Calu3 (cell line): ENCODE measurements at regions not wholly inside any gene's neighbourhood (a gene's known extent, or its start where the extent isn't known, plus 50 kb on each side); places are given as distances from the start of the nearest gene placed in this dataset.

Experiments used
- BruUV-seq: library from RNA; stranded (reverse); fragments of 400-500 nt; replicated peaks from 2 replicates; lab custom pipeline; 2021; lab: Mats Ljungman, UMichigan
- CTCF ChIA-PET: fragments of 300-600 bp; sonication (Branson Sonifier 250); formaldehyde crosslinking; loops from one replicate; lab custom pipeline; 2022; ENCODE audit warnings: antibody characterized with exemption; lab: Charles Lee
- DNase-seq: peaks from one replicate; pipeline ENCODE4 v3.0.0; 2022
- H3K27ac Mint-ChIP-seq: one replicate; pipeline ENCODE4 v1.8.0; 2022; ENCODE audit warnings: mixed read lengths; ENCODE audit not compliant: unreplicated experiment
- H3K27me3 Mint-ChIP-seq: one replicate; pipeline ENCODE4 v1.8.0; 2022; ENCODE audit warnings: mixed read lengths; ENCODE audit not compliant: unreplicated experiment
- H3K36me3 Mint-ChIP-seq: one replicate; pipeline ENCODE4 v1.8.0; 2022; ENCODE audit warnings: mild to moderate bottlenecking, moderate library complexity, mixed read lengths; ENCODE audit not compliant: insufficient read depth, unreplicated experiment
- H3K4me1 Mint-ChIP-seq: one replicate; pipeline ENCODE4 v1.8.0; 2022; ENCODE audit warnings: mild to moderate bottlenecking, low read depth, mixed read lengths; ENCODE audit not compliant: unreplicated experiment
- H3K4me3 Mint-ChIP-seq: one replicate; pipeline ENCODE4 v1.8.0; 2022; ENCODE audit warnings: mild to moderate bottlenecking, low read depth, moderate library complexity, mixed read lengths; ENCODE audit not compliant: unreplicated experiment
- H3K9me3 Mint-ChIP-seq: one replicate; pipeline ENCODE4 v1.8.0; 2022; ENCODE audit warnings: low read depth, mixed read lengths; ENCODE audit not compliant: unreplicated experiment
- CTCF ChIP-seq: fragments of 200-600 bp; IDR thresholded peaks from one replicate; pipeline ENCODE4 v1.8.0; 2022; ENCODE audit warnings: antibody characterized with exemption; ENCODE audit not compliant: unreplicated experiment
- intact Hi-C: fragments of 100-400 bp; cut with micrococcal nuclease; formaldehyde crosslinking; loops from one replicate; pipeline ENCODE4 v1.10.0; 2022; ENCODE audit not compliant: unreplicated experiment

GRCh38 chr13:44031555-44031954, 151.9 kb downstream of the LACC1 start:
- no peak overlapping the region for H3K27ac Mint-ChIP-seq
- no TSS peak for BruUV-seq
- H3K4me3 Mint-ChIP-seq: no peak overlapping the region
- CTCF ChIA-PET: no interaction called here
- no peak for TF ChIP-seq CTCF
- H3K9me3 Mint-ChIP-seq: no peaks in the 10 kb centered on the region
- DNase-seq: no peak
- H3K4me1 Mint-ChIP-seq: no peaks in the 10 kb centered on the region
- H3K27me3 Mint-ChIP-seq: no peaks in the 10 kb centered on the region
- no peaks in the 10 kb centered on the region for H3K36me3 Mint-ChIP-seq
- intact Hi-C loops: no loop called here

- Mint-ChIP-seq H3K27ac (no peak overlapping the region), H3K4me3 (no peak overlapping the region), H3K9me3 (no peaks in the 10 kb centered on the region), H3K36me3 (no peaks in the 10 kb centered on the region), H3K4me1 (no peaks in the 10 kb centered on the region), H3K27me3 (no peaks in the 10 kb centered on the region)
- TF ChIP-seq CTCF: no peak
- CTCF ChIA-PET: no interaction called here
- no peak for DNase-seq
- BruUV-seq: no TSS peak
- intact Hi-C loops: no loop called here
Observed at GRCh38 chr13:44032802-44033201, 153.1 kb downstream of the LACC1 start.

GRCh38 chr13:44035400-44035799, 155.7 kb downstream of the LACC1 start:
- CTCF ChIA-PET: no interaction called here
- no peak overlapping the region for H3K4me3 Mint-ChIP-seq
- no peak overlapping the region for H3K27ac Mint-ChIP-seq
- BruUV-seq: no TSS peak
- no peak for DNase-seq
- intact Hi-C loops: no loop called here
- H3K27me3 Mint-ChIP-seq: no peaks in the 10 kb centered on the region
- no peaks in the 10 kb centered on the region for H3K36me3 Mint-ChIP-seq
- no peaks in the 10 kb centered on the region for H3K4me1 Mint-ChIP-seq
- no peaks in the 10 kb centered on the region for H3K9me3 Mint-ChIP-seq
- TF ChIP-seq CTCF: no peak

GRCh38 chr13:44040070-44040817, 160.5 kb downstream of the LACC1 start:
- no peak for DNase-seq
- Mint-ChIP-seq H3K9me3 (no peaks in the 10 kb centered on the region), H3K4me1 (no peaks in the 10 kb centered on the region), H3K27ac (no peak overlapping the region), H3K27me3 (peaks cover under 1% of the 10 kb centered on the region), H3K4me3 (no peak overlapping the region), H3K36me3 (no peaks in the 10 kb centered on the region)
- CTCF ChIA-PET: no interaction called here
- no TSS peak for BruUV-seq
- intact Hi-C loops: no loop called here
- no peak for TF ChIP-seq CTCF
